HFF-Myc (cell line): ENCODE measurements at regions not wholly inside any gene's neighbourhood (a gene's known extent, or its start where the extent isn't known, plus 50 kb on each side); places are given as distances from the start of the nearest gene placed in this dataset.

Experiments
- DNase-seq: peaks from one replicate; pipeline ENCODE4 v3.0.0-alpha.2; 2011; ENCODE audit warnings: low read depth; ENCODE audit errors: extremely low read depth
- H3K4me3 ChIP-seq: replicated peaks from 2 replicates; pipeline ENCODE4 v1.5.1; 2011; ENCODE audit warnings: low read depth, mild to moderate bottlenecking, control low read depth, low read length
- TF ChIP-seq, protein P1 (sequence below): IDR thresholded peaks from 2 replicates; pipeline ENCODE4 v1.5.1; 2012; ENCODE audit warnings: mild to moderate bottlenecking, low read depth, low read length, control low read depth; ENCODE audit errors: missing control alignments

DNA sequence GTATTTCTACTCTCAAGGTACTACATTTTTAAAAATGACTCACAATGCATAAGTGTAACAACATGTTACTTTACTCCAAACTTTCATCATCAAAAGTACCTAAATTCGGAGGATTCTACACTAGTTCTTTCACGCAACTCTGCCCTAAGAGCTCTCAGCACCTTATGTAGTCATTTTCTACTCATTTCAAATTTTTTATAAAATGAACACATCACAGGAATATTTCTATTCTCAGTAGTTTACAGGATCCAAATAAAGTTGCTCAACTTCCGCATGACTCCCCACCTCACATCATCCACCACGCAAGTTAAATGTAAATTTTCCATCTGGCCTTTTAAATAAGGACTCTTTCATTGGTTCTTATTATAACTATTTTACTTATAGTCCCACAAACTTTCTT is 344.9 kb upstream of the MANEA start:
- TF ChIP-seq, protein P1, sequence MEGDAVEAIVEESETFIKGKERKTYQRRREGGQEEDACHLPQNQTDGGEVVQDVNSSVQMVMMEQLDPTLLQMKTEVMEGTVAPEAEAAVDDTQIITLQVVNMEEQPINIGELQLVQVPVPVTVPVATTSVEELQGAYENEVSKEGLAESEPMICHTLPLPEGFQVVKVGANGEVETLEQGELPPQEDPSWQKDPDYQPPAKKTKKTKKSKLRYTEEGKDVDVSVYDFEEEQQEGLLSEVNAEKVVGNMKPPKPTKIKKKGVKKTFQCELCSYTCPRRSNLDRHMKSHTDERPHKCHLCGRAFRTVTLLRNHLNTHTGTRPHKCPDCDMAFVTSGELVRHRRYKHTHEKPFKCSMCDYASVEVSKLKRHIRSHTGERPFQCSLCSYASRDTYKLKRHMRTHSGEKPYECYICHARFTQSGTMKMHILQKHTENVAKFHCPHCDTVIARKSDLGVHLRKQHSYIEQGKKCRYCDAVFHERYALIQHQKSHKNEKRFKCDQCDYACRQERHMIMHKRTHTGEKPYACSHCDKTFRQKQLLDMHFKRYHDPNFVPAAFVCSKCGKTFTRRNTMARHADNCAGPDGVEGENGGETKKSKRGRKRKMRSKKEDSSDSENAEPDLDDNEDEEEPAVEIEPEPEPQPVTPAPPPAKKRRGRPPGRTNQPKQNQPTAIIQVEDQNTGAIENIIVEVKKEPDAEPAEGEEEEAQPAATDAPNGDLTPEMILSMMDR = no peak
- H3K4me3 ChIP-seq = no peak overlapping the region
- DNase-seq = no peak

DNA sequence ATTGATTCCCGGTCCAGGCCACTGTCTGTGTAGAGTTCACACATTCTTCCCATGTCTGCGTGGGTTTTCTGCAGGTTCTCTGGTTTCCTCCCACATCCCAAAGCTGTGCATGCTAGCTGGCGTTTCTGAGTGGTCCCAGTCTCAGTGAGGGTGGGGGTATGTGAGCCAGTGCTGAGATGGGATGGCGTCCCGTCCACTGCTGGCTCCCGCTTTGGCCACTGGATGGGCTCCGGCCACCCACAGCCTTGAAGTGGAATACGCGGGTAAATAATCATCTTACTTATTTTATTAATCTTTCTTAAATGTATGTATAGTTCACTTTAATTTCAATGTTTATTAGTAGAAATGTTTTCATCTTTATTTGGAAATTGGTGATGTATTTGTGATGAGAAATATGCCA is 343.5 kb upstream of the MANEA start:
- H3K4me3 ChIP-seq = no peak overlapping the region
- no peak for DNase-seq
- TF ChIP-seq, protein P1 = no peak

DNA sequence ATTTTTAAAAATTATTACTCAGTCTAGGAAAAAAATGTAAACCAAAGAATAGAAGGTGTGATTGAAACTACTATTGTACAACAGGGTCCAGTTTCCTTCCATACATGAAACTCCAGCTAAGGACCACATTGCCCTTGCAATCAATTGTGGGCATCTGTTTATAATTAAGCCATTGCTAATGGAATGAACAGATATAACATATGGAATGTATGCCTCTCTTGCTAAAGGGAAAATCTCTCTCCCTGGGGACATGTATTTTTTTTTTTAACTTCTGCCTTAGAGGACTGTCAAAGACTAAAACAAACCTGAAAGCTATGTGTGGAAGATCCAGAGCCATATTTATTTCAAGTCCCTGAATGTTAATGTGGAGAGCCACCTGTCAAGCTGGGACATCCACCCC is 336.8 kb upstream of the MANEA start:
- TF ChIP-seq, protein P1 = no peak
- DNase-seq = no peak
- H3K4me3 ChIP-seq = no peak overlapping the region

DNA sequence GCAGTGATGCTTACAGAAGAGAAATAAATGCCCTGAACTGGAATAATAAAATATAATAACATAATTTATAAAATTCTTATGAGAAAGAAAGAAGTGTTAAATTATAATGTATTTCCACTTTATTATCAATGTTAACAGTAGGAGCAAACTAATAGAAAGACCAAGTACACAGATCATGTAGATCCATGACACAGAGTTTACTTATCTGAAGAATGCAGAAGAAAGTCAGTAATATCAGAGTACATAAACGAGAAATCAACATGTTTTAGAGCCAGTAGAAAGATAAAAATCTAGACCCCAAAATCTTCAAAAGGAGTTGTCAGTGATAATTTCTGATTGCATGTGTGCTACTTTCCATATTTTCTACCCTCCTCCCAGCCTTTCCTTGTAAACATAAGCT is 334.8 kb upstream of the MANEA start:
- TF ChIP-seq, protein P1 = no peak
- no peak for DNase-seq
- H3K4me3 ChIP-seq = no peak overlapping the region

DNA sequence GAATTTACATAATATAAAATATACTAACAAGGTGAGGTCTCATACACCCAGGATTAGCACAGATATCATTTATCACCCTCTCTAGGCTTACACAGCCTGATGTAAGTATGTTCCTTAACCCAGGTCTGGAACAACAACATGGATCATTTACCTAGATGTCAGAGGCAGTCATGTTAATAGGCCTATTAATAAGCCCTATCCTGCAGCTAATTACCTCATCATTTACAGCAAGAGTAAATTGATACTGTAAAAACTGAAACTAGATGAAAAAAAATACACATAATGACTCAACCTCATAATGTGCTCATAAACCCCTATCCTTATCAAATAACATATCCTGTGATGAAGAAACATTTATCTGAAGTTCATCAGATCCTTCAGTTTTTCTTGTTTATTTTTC is 334.3 kb upstream of the MANEA start:
- TF ChIP-seq, protein P1 = no peak
- DNase-seq = no peak
- H3K4me3 ChIP-seq = no peak overlapping the region

DNA sequence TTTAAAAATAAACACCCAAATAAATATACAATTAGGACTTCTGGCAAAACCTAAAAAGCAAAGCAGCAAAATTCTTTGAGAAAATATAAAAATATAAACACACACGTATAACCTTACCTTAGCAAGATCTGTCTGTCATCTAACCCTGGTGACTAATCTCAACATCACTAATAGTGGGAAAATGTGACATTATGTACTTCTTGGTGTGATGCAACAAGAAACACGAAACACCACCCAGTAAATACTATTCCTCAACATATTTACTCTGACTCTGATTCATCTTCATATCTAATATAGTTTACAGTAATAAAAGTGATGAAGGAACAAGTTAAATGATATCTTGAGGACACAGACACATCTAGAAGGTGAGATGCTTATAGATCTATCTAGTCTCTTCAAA is 332.6 kb upstream of the MANEA start:
- DNase-seq = no peak
- TF ChIP-seq, protein P1 = no peak

DNA sequence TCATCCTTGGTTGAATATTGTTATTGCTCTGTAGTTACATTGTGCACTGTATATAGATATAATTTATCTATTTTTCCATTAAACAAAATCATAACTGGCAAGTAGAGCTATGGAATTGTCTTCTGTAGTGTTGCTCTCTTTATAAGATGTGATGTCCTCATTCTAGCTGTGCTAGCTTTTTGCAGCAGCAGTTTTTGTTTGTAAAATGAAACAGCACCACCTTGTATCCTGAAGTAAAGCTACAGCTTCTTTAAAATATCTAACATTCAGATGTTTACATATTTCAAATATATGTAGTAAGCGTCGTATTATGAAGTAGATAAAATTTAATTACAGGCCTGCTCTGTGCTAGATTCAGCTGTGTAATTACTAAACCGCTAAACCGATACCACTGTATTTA is 328.8 kb upstream of the MANEA start:
- TF ChIP-seq, protein P1 = no peak
- no peak overlapping the region for H3K4me3 ChIP-seq
- no peak for DNase-seq

More for the DNA sequence above, 332.6 kb upstream of the MANEA start:
- H3K4me3 ChIP-seq = no peak overlapping the region
